K562 (cell line): ENCODE measurements at regions not wholly inside any gene's neighbourhood (a gene's known extent, or its start where the extent isn't known, plus 50 kb on each side); places are given as distances from the start of the nearest gene placed in this dataset.

Experiments
- ARID2 ChIP-seq: fragments of 450-650 bp; IDR thresholded peaks from 2 replicates; pipeline ENCODE4 v1.6.1; 2017; ENCODE audit warnings: antibody characterized with exemption, mild to moderate bottlenecking
- HMG20A ChIP-seq: fragments of 450-650 bp; formaldehyde crosslinking; conservative IDR thresholded peaks from 2 replicates; pipeline ENCODE4 v1.4.0; 2020; ENCODE audit warnings: mild to moderate bottlenecking, mixed read lengths
- MCM2 ChIP-seq: fragments of 450-650 bp; IDR thresholded peaks from 2 replicates; pipeline ENCODE4 v1.6.1; 2017; ENCODE audit warnings: low read depth, mild to moderate bottlenecking
- POLR2H ChIP-seq: IDR thresholded peaks from 2 replicates; pipeline ENCODE4 v1.6.1; 2016; ENCODE audit warnings: missing genetic modification characterization, low read depth, mild to moderate bottlenecking, control low read depth, missing compliant biosample characterization, moderate library complexity
- SRSF7 ChIP-seq: fragments of 200-400 bp; formaldehyde crosslinking; optimal IDR thresholded peaks from 2 replicates; pipeline ENCODE3; 2017; ENCODE audit warnings: mild to moderate bottlenecking, low read depth, low read length
- TEAD1 ChIP-seq, 2 experiments: fragments of 450-650 bp in 1 of 2; sonication (generic) in 1 of 2; formaldehyde crosslinking; IDR thresholded peaks; 2 replicates each; pipeline versions ENCODE4 v1.4.0 to v1.8.0; 2020 to 2022; ENCODE audit warnings: mild to moderate bottlenecking in 2 of 2, missing genetic modification reagents in 1 of 2
- ZNF165 ChIP-seq: fragments of 250-450 bp; sonication (Bioruptor Pico); IDR thresholded peaks from 2 replicates; pipeline ENCODE4 v1.4.0; 2020; ENCODE audit warnings: borderline replicate concordance
- ZNF699 ChIP-seq: fragments of 250-450 bp; sonication (Bioruptor Pico); IDR thresholded peaks from 2 replicates; pipeline ENCODE4 v1.8.0; 2021; ENCODE audit warnings: mild to moderate bottlenecking, moderate library complexity; ENCODE audit not compliant: insufficient replicate concordance
- TF ChIP-seq, protein P1 (sequence below): sonication (generic); formaldehyde crosslinking; IDR thresholded peaks from 2 replicates; pipeline ENCODE4 v1.8.0; 2023; ENCODE audit warnings: mild to moderate bottlenecking, missing genetic modification reagents
- TF ChIP-seq, protein P2 (sequence below): fragments of 250-450 bp; sonication (Bioruptor Pico); IDR thresholded peaks from 2 replicates; pipeline ENCODE4 v1.5.0; 2021; ENCODE audit warnings: mild to moderate bottlenecking, borderline replicate concordance

DNA sequence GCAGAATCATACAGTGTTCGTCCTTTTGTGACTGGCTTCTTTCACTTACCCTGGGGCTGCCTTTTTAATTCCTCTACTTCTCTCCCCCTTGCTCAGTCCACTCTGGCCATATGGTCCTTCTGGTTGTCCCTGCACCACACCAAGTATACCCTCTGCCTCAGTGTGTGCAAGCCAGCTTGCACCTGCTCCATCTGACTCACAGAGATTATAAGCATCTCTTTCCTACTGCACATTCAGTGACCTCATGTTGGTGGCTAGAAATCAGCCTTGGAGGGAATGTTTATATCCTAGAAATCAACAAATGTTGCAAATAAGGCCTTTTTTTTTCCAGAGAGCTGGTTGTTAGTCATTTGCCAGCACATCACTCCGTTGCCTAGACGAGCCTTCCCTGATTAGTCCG is 67.5 kb upstream of the C10orf90 start (continued):
- TF ChIP-seq POLR2H (tag) (no peak), MCM2 (no peak), ZNF699 (no peak), ARID2 (no peak), HMG20A (CRISPR knock-in tag) (no peak), TEAD1 (CRISPR knock-in tag; IDR thresholded peaks at IDR 0.05) (no peak), ZNF165 (CRISPR knock-in tag) (no peak), SRSF7 (no peak)
- TF ChIP-seq, protein P1, sequence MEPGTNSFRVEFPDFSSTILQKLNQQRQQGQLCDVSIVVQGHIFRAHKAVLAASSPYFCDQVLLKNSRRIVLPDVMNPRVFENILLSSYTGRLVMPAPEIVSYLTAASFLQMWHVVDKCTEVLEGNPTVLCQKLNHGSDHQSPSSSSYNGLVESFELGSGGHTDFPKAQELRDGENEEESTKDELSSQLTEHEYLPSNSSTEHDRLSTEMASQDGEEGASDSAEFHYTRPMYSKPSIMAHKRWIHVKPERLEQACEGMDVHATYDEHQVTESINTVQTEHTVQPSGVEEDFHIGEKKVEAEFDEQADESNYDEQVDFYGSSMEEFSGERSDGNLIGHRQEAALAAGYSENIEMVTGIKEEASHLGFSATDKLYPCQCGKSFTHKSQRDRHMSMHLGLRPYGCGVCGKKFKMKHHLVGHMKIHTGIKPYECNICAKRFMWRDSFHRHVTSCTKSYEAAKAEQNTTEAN: no peak
- TF ChIP-seq, protein P2, sequence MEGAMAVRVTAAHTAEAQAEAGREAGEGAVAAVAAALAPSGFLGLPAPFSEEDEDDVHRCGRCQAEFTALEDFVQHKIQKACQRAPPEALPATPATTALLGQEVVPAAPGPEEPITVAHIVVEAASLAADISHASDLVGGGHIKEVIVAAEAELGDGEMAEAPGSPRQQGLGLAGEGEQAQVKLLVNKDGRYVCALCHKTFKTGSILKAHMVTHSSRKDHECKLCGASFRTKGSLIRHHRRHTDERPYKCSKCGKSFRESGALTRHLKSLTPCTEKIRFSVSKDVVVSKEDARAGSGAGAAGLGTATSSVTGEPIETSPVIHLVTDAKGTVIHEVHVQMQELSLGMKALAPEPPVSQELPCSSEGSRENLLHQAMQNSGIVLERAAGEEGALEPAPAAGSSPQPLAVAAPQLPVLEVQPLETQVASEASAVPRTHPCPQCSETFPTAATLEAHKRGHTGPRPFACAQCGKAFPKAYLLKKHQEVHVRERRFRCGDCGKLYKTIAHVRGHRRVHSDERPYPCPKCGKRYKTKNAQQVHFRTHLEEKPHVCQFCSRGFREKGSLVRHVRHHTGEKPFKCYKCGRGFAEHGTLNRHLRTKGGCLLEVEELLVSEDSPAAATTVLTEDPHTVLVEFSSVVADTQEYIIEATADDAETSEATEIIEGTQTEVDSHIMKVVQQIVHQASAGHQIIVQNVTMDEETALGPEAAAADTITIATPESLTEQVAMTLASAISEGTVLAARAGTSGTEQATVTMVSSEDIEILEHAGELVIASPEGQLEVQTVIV (CRISPR knock-in tag): no peak
